Thyroid gland (tissue), 4 donors: ENCODE measurements at regions not wholly inside any gene's neighbourhood (a gene's known extent, or its start where the extent isn't known, plus 50 kb on each side); places are given as distances from the start of the nearest gene placed in this dataset.

Source experiments
- CTCF ChIP-seq, 6 experiments: fragments of 200-600 bp in 3 of 6; fragments of 450-650 bp in 3 of 6; sonication (generic) in 3 of 6; IDR thresholded peaks; one replicate each; pipeline ENCODE4 v1.5.1; 2016 to 2019; ENCODE audit warnings: antibody characterized with exemption in 6 of 6, mild to moderate bottlenecking in 2 of 6, inconsistent platforms in 1 of 6, moderate library complexity in 1 of 6
- POLR2A ChIP-seq, 2 donors: fragments of 450-650 bp; IDR thresholded peaks; one replicate each; pipeline ENCODE4 v1.6.1; 2017; ENCODE audit warnings: antibody characterized with exemption in 2 of 2, mild to moderate bottlenecking in 2 of 2, moderate library complexity in 1 of 2

- no peak for TF ChIP-seq CTCF (IDR thresholded peaks at IDR 0.05)
- no peak for TF ChIP-seq POLR2A (IDR thresholded peaks at IDR 0.05)
Observed at GRCh38 chr15:80315289-80315987, 63.4 kb upstream of the CTXND1 start.
